ENCODE measurements at regions not wholly inside any gene's neighbourhood (a gene's known extent, or its start where the extent isn't known, plus 50 kb on each side); places are given as distances from the start of the nearest gene placed in this dataset.

DNA sequence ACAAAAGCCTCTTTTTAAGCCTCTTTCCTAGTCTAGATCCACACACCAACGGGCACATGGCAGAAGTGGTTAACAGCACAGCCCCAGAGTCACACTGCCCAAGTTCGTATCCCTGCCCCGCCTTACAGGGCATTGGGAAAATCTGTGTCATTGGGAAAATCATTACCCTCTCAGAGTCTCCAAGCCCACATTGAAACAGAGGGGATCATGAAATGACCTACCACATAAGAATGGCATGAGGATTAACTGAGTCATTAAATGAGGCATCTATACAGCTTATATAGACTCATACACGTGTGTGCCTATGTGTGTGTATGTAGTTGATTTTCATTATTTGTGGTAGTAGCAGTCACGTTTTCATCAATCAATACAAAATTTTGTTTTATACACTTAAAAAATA is 469.0 kb upstream of the POU3F3 start:
- TF ChIP-seq POLR2AphosphoS5 (IDR thresholded peaks at IDR 0.05), result no peak
- no peak for TF ChIP-seq CTCF (IDR thresholded peaks at IDR 0.05)
